ENCODE measurements at regions not wholly inside any gene's neighbourhood (a gene's known extent, or its start where the extent isn't known, plus 50 kb on each side); places are given as distances from the start of the nearest gene placed in this dataset.
"Not testable (repeated sequence)": the region's sequence is repeated elsewhere in the genome, so short reads cannot be mapped to it uniquely, and the experiment has no call there.

DNA sequence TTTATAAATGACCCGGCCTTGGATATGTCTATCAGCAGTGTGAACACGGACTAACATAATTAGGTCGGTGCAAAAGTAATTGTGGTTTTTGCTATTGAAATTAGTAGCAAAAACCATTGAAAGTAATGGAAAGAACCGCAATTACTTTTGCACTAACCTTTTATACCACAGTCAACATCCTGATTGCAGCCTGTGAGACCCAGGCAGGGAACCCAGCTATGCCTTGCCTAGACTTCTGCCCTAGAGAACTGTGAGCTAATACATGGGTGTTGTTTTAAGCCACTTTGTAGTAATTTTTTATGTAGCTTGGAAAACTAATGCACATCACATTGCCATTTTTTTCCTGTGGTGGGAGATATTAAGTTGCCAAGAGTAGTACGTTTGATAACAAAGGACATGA is 120.7 kb downstream of the SCG2 start:
- Mint-ChIP-seq H3K27me3 (peaks cover 4% of the 10 kb centered on the region), H3K9me3 (no peaks in the 10 kb centered on the region), H3K4me3 (no peak overlapping the region), H3K4me1 (no peaks in the 10 kb centered on the region), H3K27ac (no peak overlapping the region), H3K36me3 (ENCODE audit: low read depth) (no peaks in the 10 kb centered on the region)
- ATAC-seq (no peak), DNase-seq (no peak)

DNA sequence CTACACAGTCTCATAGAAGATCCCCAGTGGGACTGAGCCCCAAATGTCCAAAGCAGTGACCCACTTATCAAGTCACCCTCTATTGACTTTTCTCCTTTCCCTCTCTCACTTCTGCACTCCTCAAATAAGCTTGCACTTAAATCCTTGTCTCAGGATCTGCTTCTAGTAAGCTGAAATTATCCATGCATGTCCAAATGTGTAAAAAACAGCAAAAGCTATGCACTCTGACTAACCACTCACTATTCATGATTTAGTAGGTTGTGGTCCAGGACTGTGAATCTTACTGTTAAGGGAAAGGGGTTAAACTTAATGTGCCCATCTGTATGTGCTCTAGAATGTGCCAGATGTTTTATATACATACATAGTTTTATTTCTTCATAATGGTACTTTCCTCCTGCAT is 115.4 kb downstream of the SCG2 start:
- Mint-ChIP-seq H3K27ac (no peak overlapping the region), H3K4me1 (no peaks in the 10 kb centered on the region), H3K9me3 (no peaks in the 10 kb centered on the region), H3K4me3 (no peak overlapping the region), H3K27me3 (no peaks in the 10 kb centered on the region), H3K36me3 (ENCODE audit: low read depth) (no peaks in the 10 kb centered on the region)
- DNase-seq, result no peak
- ATAC-seq, result no peak

- H3K27ac Mint-ChIP-seq, result no peak overlapping the region
- no peaks in the 10 kb centered on the region for H3K36me3 Mint-ChIP-seq (ENCODE audit: low read depth)
- no peaks in the 10 kb centered on the region for H3K9me3 Mint-ChIP-seq
- no peaks in the 10 kb centered on the region for H3K4me1 Mint-ChIP-seq
- no peak for ATAC-seq
- no peak for DNase-seq
- no peak overlapping the region for H3K4me3 Mint-ChIP-seq
- H3K27me3 Mint-ChIP-seq, result no peaks in the 10 kb centered on the region
Measured at GRCh38 chr2:223487214-223487846, 114.8 kb downstream of the SCG2 start.

- DNase-seq (no peak), ATAC-seq (no peak)
- no peaks in the 10 kb centered on the region for H3K9me3 Mint-ChIP-seq
- no peak overlapping the region for H3K4me3 Mint-ChIP-seq
- H3K27me3 Mint-ChIP-seq, result no peaks in the 10 kb centered on the region
- H3K4me1 Mint-ChIP-seq, result no peaks in the 10 kb centered on the region
- H3K36me3 Mint-ChIP-seq (ENCODE audit: low read depth), result no peaks in the 10 kb centered on the region
- H3K27ac Mint-ChIP-seq, result no peak overlapping the region
Measured at GRCh38 chr2:223488814-223489213, 113.3 kb downstream of the SCG2 start.

GRCh38 chr2:223494496-223494895 is 107.7 kb downstream of the SCG2 start:
- ATAC-seq, result no peak
- Mint-ChIP-seq H3K27me3 (no peaks in the 10 kb centered on the region), H3K36me3 (ENCODE audit: low read depth) (no peaks in the 10 kb centered on the region), H3K4me3 (no peak overlapping the region), H3K27ac (no peak overlapping the region), H3K9me3 (no peaks in the 10 kb centered on the region), H3K4me1 (no peaks in the 10 kb centered on the region)
- DNase-seq, result no peak

DNA sequence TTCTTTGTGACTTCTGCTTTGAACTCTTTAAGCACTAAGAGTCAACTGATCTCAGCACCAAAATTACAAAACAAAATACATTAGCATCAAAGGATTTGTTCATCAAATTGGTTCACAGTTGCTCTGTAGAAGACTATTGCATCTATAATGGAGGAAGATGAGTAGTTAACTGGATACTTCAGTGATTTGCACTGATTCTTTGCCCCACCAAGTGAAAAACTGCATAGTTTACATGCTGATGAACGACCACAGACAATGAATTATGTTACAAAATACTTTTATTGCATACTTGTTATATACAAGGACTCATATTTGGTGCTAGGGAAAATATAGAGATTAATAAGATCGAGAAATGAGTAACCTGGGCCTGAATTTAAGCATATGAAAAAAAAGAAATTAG is 107.2 kb downstream of the SCG2 start:
- no peak overlapping the region for H3K4me3 Mint-ChIP-seq
- H3K36me3 Mint-ChIP-seq (ENCODE audit: low read depth), result no peaks in the 10 kb centered on the region
- H3K27me3 Mint-ChIP-seq, result no peaks in the 10 kb centered on the region
- no peak for ATAC-seq
- no peaks in the 10 kb centered on the region for H3K4me1 Mint-ChIP-seq
- no peaks in the 10 kb centered on the region for H3K9me3 Mint-ChIP-seq
- no peak overlapping the region for H3K27ac Mint-ChIP-seq
- no peak for DNase-seq

GRCh38 chr2:223496853-223497252 is 105.3 kb downstream of the SCG2 start:
- H3K4me1 Mint-ChIP-seq; H3K4me3 Mint-ChIP-seq; H3K9me3 Mint-ChIP-seq; ATAC-seq; H3K36me3 Mint-ChIP-seq (ENCODE audit: low read depth); H3K27ac Mint-ChIP-seq; DNase-seq; H3K27me3 Mint-ChIP-seq: not testable (repeated sequence)

DNA sequence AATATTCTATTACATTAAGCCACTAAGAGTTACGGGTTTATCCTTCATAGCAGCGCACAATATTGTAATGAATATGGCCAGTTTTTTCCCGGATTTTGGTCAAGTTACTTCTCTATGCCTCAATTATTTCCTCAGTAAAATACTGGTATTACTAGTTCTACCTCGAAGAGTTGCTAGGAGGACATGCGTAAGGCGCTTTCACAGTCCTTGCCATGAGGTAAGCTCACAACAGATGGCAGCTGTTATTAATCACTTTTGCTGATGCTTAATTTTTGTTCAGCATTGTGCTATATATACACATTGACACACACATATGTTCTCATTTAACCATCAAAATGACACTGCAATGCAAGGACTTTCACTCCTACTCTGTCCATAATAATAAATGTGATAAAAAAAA is 101.5 kb downstream of the SCG2 start:
- no peaks in the 10 kb centered on the region for H3K27me3 Mint-ChIP-seq
- no peak overlapping the region for H3K27ac Mint-ChIP-seq
- H3K4me1 Mint-ChIP-seq, result no peaks in the 10 kb centered on the region
- H3K4me3 Mint-ChIP-seq, result no peak overlapping the region
- no peak for ATAC-seq
- H3K9me3 Mint-ChIP-seq, result no peaks in the 10 kb centered on the region
- H3K36me3 Mint-ChIP-seq (ENCODE audit: low read depth), result no peaks in the 10 kb centered on the region
- no peak for DNase-seq

DNA sequence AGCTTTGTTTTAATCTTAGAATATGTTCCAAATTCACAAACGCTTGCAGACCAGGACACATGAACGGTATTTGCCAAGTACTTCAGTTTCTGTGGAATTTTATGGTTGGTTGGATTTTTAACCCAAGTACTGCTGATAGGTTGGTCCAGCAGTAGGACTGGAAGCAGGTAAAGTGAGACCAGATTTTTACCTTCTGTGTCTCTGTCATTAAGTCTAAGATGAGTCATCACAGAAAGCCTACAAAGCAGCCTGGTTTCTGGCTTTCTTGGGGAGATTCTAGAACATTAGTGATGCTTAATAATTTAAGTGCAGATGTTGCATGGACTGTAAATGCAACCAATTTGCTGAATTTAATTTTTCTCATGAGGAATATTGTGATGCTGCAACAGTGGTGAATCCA is 100.5 kb downstream of the SCG2 start:
- ATAC-seq (no peak), DNase-seq (no peak)
- no peaks in the 10 kb centered on the region for H3K9me3 Mint-ChIP-seq
- no peak overlapping the region for H3K27ac Mint-ChIP-seq
- H3K27me3 Mint-ChIP-seq, result peaks cover 2% of the 10 kb centered on the region
- no peaks in the 10 kb centered on the region for H3K4me1 Mint-ChIP-seq
- no peaks in the 10 kb centered on the region for H3K36me3 Mint-ChIP-seq (ENCODE audit: low read depth)
- H3K4me3 Mint-ChIP-seq, result no peak overlapping the region

GRCh38 chr2:223503746-223504145 is 98.4 kb downstream of the SCG2 start:
- peaks cover 2% of the 10 kb centered on the region for H3K27me3 Mint-ChIP-seq
- ATAC-seq (no peak), DNase-seq (no peak)
- no peaks in the 10 kb centered on the region for H3K9me3 Mint-ChIP-seq
- no peaks in the 10 kb centered on the region for H3K4me1 Mint-ChIP-seq
- H3K27ac Mint-ChIP-seq, result no peak overlapping the region
- no peak overlapping the region for H3K4me3 Mint-ChIP-seq
- no peaks in the 10 kb centered on the region for H3K36me3 Mint-ChIP-seq (ENCODE audit: low read depth)

- H3K27me3 Mint-ChIP-seq, result peaks cover 5% of the 10 kb centered on the region
- no peak for DNase-seq
Measured at GRCh38 chr2:223508372-223508771, 93.8 kb downstream of the SCG2 start.

DNA sequence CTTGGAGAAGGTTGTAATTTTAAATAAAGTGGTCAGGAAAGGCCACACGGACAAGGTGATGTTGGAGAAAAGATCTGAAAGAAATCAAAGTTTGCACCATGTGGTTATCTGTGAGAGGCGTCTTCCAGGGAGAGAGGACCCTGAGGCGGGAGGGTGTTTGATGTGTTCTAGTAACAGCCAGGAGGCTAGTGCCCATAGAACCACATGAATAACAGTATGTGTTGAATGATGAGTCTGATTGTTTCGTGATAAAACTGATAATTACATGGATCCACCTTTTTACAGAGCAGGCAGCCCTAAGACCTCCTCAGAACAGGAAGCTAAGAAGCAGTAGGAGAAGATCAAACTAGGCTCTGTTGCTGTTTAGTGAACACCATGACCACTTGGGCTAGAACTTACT is 91.4 kb downstream of the SCG2 start:
- Mint-ChIP-seq H3K4me1 (no peaks in the 10 kb centered on the region), H3K27ac (no peak overlapping the region), H3K9me3 (no peaks in the 10 kb centered on the region), H3K27me3 (peaks cover 5% of the 10 kb centered on the region), H3K36me3 (ENCODE audit: low read depth) (no peaks in the 10 kb centered on the region), H3K4me3 (no peak overlapping the region)
- no peak for ATAC-seq
- DNase-seq, result no peak

More at GRCh38 chr2:223508372-223508771, 93.8 kb downstream of the SCG2 start:
- ATAC-seq, result no peak
- Mint-ChIP-seq H3K36me3 (ENCODE audit: low read depth) (no peaks in the 10 kb centered on the region), H3K9me3 (no peaks in the 10 kb centered on the region), H3K27ac (no peak overlapping the region), H3K4me1 (no peaks in the 10 kb centered on the region), H3K4me3 (no peak overlapping the region)

DNA sequence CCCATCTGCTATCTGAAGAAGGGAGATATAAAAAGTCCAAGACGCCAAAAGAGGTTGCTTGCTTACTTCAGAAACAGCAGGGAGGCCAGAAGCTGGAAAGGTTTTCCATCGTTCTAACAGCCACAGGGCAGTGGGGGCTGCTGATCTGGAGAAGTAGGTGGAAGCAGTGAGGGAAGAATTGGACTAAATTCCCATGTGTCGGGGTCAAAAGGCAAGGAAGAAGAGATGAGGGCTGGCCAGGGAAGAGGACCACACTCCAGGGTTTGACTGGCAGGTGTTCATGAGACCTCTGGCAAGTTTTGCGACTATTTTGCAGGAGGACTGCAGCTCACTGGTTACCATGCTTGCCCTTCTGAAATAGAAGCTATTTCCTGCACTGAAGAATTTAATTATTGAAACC is 91.0 kb downstream of the SCG2 start:
- H3K4me1 Mint-ChIP-seq, result no peaks in the 10 kb centered on the region
- DNase-seq (no peak), ATAC-seq (no peak)
- H3K36me3 Mint-ChIP-seq (ENCODE audit: low read depth), result no peaks in the 10 kb centered on the region
- no peak overlapping the region for H3K4me3 Mint-ChIP-seq
- no peaks in the 10 kb centered on the region for H3K9me3 Mint-ChIP-seq
- H3K27ac Mint-ChIP-seq, result no peak overlapping the region
- H3K27me3 Mint-ChIP-seq, result peaks cover 5% of the 10 kb centered on the region

- Mint-ChIP-seq H3K4me3 (no peak overlapping the region), H3K36me3 (ENCODE audit: low read depth) (no peaks in the 10 kb centered on the region), H3K27me3 (peaks cover 3% of the 10 kb centered on the region), H3K27ac (no peak overlapping the region), H3K9me3 (no peaks in the 10 kb centered on the region), H3K4me1 (no peaks in the 10 kb centered on the region)
- ATAC-seq (no peak), DNase-seq (no peak)
Measured at GRCh38 chr2:223513771-223514455, 88.2 kb downstream of the SCG2 start.

DNA sequence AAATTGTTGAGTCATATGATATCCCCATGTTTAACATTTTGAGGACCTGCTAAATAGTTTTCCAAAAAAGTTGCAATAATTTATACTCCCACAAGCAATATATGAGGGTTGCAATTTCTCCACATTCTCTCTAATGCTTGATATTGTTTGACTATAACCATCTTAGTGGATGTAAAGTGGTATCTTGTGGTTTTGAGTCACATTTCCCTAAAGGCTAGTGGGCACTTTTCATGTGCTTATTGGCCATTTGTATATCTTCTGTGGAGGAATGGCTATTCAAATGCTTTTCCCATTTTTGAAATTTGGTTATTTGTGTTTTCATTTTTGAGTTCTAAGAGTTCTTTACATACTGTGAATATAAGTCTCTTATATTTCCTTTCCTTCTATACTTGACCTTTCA is 82.7 kb downstream of the SCG2 start:
- H3K27ac Mint-ChIP-seq, result no peak overlapping the region
- no peaks in the 10 kb centered on the region for H3K4me1 Mint-ChIP-seq
- peaks cover 2% of the 10 kb centered on the region for H3K27me3 Mint-ChIP-seq
- no peak for ATAC-seq
- H3K36me3 Mint-ChIP-seq (ENCODE audit: low read depth), result no peaks in the 10 kb centered on the region
- no peak overlapping the region for H3K4me3 Mint-ChIP-seq
- H3K9me3 Mint-ChIP-seq, result peaks cover 3% of the 10 kb centered on the region
- DNase-seq, result no peak

DNA sequence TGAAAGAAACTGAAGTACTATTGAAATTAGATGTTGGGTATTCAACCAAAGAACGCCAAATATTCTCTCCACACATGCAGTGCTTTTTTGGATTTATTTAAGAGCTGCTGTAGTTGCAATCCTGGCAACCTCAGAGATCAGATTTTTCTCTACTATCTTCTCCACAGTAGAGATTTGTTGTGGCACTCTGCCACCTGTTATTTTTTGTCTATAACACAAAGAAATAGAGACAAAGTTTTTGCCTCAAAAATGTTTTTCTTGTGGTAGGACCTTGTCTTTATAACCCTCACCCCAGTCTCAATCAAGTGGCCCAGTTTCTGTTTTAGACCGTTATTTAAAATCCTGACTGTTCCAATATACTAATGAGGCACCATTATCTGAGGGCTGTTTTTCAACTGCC is 79.4 kb downstream of the SCG2 start:
- no peak overlapping the region for H3K4me3 Mint-ChIP-seq
- no peak for ATAC-seq
- no peaks in the 10 kb centered on the region for H3K36me3 Mint-ChIP-seq (ENCODE audit: low read depth)
- H3K27me3 Mint-ChIP-seq, result peaks cover 2% of the 10 kb centered on the region
- H3K9me3 Mint-ChIP-seq, result peaks cover 3% of the 10 kb centered on the region
- H3K4me1 Mint-ChIP-seq, result no peaks in the 10 kb centered on the region
- no peak overlapping the region for H3K27ac Mint-ChIP-seq
- DNase-seq, result no peak

Measured in activated naive CD8-positive, alpha-beta T cell treated with anti-CD3 and anti-CD28 coated beads, Interleukin-2, amount 50 U/mL, for 24 hours (primary cell).